Uterus (tissue), 2 donors: ENCODE measurements at regions not wholly inside any gene's neighbourhood (a gene's known extent, or its start where the extent isn't known, plus 50 kb on each side); places are given as distances from the start of the nearest gene placed in this dataset.

Experiments used
- POLR2A ChIP-seq, 2 donors: fragments of 450-650 bp; IDR thresholded peaks; one replicate each; pipeline ENCODE4 v1.6.1; 2016; ENCODE audit warnings: antibody characterized with exemption in 2 of 2, mild to moderate bottlenecking in 1 of 2, moderate library complexity in 1 of 2
- TF ChIP-seq, protein P1 (sequence below), 4 experiments: fragments of 200-600 bp in 2 of 4; fragments of 450-650 bp in 2 of 4; sonication (generic) in 2 of 4; IDR thresholded peaks; one replicate each; pipeline ENCODE4 v1.5.1; 2016 to 2019; ENCODE audit warnings: antibody characterized with exemption in 4 of 4, mild to moderate bottlenecking in 2 of 4, moderate library complexity in 1 of 4

DNA sequence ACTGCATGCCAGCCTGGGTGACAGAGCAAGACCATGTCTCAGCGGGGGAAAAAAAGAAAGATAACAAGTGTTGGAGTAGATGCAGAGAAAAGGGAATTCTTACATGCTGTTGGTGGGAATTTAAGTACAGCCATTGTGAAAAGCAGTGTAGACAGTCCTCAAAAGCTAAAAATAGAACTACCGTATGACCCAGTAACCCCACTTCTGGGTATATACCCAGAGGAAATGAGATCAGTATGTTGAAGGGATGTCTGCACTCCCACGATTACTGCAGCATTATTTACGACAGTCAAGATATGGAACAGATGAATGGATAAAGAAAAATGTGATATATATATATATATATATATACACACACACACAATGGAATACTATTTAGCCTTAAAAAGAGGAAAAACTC is 225.3 kb upstream of the SLC24A2 start:
- TF ChIP-seq, protein P1, sequence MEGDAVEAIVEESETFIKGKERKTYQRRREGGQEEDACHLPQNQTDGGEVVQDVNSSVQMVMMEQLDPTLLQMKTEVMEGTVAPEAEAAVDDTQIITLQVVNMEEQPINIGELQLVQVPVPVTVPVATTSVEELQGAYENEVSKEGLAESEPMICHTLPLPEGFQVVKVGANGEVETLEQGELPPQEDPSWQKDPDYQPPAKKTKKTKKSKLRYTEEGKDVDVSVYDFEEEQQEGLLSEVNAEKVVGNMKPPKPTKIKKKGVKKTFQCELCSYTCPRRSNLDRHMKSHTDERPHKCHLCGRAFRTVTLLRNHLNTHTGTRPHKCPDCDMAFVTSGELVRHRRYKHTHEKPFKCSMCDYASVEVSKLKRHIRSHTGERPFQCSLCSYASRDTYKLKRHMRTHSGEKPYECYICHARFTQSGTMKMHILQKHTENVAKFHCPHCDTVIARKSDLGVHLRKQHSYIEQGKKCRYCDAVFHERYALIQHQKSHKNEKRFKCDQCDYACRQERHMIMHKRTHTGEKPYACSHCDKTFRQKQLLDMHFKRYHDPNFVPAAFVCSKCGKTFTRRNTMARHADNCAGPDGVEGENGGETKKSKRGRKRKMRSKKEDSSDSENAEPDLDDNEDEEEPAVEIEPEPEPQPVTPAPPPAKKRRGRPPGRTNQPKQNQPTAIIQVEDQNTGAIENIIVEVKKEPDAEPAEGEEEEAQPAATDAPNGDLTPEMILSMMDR (IDR thresholded peaks at IDR 0.05): no peak
- no peak for TF ChIP-seq POLR2A (IDR thresholded peaks at IDR 0.05)
